Stimulated activated naive CD8-positive, alpha-beta T cell treated with anti-CD3 and anti-CD28 coated beads, Interleukin-15, Interleukin-2, amounts not matched to agents 100 U/mL and 50 U/mL, for 24 hours (primary cell): ENCODE measurements at regions not wholly inside any gene's neighbourhood (a gene's known extent, or its start where the extent isn't known, plus 50 kb on each side); places are given as distances from the start of the nearest gene placed in this dataset.

ENCODE experiments used
- ATAC-seq: fragments of 150-1000 bp; cut with Tn5 transposase; one replicate; pipeline ENCODE4 v1.10.0; 2021
- DNase-seq: peaks from one replicate; pipeline ENCODE4 v3.0.0; 2021

DNA sequence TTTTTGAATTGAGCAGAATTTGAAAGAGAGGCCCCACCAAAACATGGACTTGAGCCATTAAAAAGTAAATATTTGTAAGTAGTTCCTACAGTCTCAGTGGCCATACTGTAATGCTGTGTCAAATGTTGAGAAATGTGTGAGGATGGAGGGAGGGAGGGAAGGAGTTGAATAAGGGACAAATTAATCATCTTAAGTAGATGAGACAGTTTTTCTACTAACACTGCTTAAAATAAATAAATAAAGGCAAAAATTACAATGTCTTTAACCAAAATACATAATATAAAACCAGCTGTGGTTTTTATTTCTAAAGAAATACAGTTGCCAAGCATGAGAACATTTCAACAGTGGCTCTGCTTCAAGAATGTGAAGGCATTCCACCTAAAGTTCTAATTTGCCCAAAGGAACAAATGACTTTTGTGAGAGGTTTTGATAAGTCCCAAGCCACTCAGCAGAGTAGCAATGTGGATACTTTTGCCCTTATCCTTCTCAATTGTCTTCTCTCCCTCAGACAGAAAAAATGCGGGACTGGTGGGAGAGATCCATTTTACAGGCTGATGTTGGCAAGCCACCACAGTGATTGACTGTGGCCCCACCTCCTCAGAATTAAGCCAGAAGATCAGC, 427.0 kb upstream of the RARB start:
- no peak for DNase-seq
- no peak for ATAC-seq

DNA sequence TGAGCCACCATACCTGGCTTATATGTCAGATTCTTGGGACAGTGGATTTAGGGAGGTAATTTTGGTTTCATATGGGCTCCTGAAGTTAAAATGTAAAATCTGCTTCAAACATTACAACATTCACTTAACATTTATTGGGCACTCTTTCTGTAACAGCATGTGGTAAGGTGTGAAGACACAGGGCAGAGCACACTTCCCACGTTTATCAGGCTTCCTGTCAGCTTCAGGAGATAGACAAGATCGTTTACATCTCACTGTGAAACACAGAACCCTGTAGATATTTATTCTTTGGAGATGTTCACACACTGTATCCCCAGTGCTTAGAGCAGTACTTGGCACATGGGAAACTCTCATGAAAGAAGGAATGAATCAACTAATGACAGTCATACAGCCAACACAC, 426.0 kb upstream of the RARB start:
- DNase-seq = no peak
- ATAC-seq = no peak

DNA sequence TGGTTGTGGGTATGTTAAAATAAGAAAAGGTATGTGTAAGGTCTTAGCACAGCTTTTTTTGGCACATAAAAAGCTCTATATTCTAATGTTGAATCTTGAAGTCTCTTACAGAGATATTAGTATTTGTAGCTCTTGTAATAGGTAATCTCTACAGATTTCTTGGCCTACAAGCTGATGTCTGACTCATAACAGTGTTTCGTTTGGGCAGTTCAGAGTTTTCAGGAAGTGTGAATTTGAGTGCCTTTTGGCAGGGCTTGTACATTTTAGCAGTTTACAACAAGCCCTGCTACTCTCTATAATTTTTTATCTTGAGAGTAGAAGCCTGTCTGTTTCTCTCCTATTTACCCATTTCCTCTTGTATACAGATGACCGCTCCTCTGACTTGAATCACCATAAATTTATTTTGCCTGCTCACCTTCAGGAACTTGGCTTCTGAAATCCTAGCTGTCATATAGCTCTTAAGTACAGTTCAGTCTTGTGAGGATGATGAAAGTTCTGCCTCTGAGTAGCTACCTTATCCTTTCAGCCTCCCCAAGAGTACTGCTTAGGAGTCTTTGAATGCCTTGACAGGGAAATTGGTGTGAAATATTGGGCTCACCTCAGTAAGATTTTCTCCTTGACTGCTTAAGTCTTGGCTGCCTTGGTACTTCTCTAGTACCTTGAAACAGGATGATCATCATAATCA, 419.9 kb upstream of the RARB start:
- DNase-seq (no peak), ATAC-seq (no peak)

DNA sequence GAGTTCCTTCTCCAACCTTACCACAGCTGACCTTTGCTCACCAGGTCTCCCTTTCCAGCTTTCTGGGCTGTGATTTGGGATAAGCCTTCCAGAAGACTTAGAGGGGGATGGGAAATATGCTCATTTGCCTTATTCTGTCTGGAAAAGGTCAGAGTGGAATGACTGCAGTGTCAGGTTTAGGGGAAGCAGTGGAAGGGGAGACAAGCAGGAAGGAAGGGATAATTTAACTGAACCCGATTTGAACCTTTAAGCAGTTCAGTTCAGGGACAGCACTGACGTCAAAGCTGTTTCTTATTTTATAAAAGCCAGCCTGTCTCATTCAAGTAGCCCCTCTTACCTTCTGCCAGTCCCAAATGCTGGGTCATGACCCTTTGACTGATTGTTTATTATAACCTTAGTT, 418.4 kb upstream of the RARB start:
- DNase-seq = no peak
- ATAC-seq = no peak

DNA sequence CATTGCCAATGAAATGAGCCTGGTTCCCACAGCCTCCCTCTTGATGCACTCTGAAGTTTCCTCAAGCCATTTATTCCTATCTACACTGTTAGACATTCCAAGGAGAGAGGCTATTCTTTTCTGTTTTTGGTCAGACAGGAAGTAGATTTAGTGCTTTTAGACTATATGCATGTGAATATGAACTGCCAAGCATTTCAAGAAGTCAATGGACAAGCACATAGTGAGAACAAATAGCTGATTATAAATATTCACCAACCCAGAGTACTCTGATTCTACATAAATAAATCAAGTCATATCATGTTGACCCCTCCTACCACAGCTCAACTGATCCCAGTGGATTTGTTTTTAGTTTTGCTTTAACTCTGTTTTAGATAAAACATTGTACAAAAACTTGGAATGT, 412.5 kb upstream of the RARB start:
- DNase-seq (no peak), ATAC-seq (no peak)

DNA sequence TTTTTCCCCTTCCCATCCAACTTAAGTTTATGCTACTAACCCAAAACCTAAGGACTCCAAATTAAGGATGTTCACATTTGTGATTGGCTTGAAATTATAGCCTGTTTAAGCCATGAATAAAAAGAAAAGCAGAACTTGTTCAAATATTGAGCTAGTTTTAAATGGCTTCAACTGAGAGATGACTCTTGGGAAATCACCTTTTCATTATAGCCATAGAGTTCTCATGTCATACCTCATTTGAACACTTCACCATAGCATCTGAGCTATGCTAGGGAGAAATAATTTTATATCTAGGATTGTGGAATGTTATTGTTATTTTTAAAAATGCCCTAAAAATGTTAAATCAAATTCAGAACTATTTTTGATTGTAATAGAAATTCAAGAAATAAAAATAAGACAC, 409.2 kb upstream of the RARB start:
- ATAC-seq = no peak

DNA sequence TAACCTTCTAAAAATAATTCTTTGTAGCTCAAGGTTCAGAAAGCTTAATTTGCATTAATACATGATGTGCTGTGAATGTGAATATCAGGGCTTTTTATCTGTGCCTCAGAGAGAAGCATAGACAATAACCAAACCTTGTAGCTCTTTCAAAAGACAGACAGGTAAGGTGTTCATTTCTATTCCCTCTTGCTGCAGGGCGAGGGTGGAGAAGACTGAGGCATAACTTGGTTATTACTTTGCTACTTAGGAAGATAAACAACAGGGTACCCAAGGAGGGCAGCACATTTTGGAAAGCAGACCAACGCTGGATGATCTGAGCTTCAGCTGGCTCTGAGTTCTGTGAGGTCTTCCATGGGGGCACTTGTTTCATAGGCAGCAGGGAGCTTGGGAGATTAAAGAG, 408.6 kb upstream of the RARB start:
- no peak for DNase-seq
- no peak for ATAC-seq

More for the DNA sequence above, 409.2 kb upstream of the RARB start:
- DNase-seq = no peak

DNA sequence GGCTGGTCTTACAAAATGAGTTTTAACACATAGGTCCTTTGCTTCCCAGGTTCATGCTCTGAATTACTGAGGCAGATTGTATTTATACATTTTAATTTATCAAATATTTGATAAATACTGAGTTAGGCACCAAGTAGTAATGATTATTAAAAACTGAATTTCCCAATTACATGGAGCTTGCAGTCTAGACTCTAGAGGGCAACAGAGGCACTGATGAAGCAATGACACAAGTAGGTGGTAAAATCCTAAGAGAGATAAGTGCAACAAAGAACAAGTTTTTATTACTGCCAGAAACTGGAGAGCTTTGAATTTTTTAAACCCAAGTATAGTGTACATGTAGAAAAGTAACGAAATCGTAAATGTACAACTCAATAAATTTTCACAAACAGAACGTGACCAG, 406.2 kb upstream of the RARB start:
- DNase-seq (no peak), ATAC-seq (no peak)

DNA sequence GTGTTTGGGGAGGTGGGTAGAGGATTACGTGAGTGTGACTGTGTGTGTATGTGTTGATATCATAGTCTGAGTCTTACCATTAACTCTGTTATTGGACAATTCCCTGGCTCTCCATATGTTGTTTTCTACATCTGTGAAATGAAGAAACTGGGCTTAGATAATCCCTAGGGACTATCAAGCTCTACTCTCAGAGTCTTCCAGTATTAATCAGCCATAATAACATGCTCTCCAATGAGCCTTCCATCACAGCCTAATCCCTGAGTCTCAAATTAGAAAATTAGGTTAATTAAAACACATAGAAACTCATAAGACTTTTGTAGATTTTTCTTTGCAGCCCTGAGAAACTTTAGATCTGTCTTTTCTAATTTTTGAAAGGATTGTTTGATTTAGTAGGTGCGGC, 404.2 kb upstream of the RARB start:
- ATAC-seq (no peak), DNase-seq (no peak)

DNA sequence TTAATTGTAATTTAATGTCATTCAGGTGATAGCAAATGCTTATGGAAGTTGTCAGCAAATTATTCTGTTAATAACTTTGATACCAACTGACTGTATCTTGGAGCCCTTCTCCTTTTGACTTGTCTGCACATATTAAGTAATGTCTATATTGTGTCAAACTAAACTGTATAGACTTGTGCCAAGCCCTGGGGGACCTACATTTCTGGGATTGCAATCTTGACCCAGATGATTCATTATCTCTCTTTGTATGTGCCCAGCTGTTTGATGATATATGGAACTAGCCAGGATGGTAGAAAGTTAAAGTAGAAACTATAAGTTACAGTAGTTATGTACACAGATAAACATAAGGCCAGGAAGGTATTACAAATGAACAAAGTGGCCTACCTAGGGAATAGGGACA, 402.8 kb upstream of the RARB start:
- DNase-seq = no peak

DNA sequence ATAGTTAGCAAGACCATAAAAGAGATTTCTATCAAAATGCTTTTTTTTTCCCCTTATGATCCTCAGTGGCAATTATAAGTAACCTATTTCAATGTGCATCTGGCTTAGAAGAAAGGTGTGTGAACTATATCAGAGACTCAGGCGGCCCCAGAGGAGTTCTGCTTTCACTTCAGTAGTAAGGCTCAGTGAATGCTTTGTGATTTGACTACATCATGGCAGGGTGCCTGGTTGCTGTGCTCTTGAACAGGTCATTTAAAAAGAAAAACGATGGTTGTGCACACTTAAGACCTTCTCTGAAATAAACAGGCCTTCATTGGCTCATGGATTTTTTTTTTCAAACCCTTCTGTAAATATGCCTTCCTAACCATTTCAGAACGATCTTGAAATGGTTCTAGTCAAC, 400.4 kb upstream of the RARB start:
- no peak for ATAC-seq
- DNase-seq = no peak

More for the DNA sequence above, 402.8 kb upstream of the RARB start:
- ATAC-seq = no peak

DNA sequence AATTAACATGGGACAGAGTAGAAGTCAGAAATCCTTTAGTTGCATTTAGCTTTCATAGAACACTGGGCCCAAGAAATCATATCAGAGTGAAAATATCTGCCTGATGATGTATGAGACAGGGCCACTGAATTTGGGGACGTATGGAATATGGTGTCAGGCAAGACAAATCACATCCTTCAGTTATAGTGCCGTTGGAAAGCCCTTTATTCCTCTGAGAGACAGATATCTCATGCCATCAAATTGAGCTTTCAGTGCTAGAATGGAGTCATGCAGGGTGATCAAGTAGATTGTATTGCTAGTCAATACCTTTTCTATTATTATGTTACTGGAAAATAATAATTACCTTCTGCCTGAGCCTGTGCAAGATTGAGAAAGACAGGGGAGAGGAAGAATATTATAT, 398.2 kb upstream of the RARB start:
- DNase-seq = no peak
- no peak for ATAC-seq

DNA sequence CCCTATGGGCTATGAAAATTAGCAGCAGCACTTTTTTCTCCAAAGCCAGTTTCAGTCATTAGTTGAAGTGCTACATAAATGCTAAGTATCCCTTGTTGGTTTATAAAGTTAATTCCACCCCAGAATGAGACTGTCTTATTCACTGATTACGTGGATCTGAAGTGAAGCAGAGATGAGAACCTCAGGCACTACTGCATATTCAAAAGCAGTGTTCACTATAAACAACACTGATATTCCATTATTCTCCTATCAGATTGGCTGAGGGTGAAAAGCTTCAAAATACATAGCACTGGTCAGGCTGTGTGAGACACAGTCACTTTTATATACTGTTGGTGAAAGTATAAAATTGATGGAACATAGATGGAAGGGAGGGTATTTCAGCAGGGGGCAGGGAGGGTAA, 395.7 kb upstream of the RARB start:
- ATAC-seq (no peak), DNase-seq (no peak)

DNA sequence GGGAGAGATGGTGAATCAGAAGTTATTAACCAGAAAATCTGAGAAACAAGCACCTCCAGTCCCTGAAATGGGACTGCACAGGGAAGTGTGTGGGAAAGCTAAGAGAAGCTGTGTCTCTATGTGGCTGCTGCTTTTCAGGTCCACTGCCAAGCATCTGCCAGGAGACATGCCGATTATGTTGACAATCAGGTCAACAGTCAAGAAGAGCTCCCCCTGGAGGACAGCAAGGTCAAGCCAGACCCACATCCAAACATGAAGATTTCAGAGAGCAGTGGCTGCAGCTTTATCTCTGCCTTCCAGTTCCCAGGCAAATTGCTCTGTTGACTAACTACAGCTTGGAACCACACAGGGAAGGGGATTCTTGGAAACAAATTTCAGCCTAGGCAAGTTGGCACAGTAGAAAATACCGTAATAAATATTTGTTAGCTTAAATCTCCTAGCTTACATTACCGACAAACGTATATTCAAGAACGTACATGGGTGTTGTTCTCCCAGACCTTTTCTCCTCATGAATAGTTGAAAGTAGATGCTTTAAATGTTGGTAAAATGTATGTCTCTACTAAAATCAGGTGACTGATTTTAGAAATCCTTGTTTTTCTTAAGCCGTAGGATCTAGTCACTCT, 394.5 kb upstream of the RARB start:
- ATAC-seq (no peak), DNase-seq (peak; percentile 16)

DNA sequence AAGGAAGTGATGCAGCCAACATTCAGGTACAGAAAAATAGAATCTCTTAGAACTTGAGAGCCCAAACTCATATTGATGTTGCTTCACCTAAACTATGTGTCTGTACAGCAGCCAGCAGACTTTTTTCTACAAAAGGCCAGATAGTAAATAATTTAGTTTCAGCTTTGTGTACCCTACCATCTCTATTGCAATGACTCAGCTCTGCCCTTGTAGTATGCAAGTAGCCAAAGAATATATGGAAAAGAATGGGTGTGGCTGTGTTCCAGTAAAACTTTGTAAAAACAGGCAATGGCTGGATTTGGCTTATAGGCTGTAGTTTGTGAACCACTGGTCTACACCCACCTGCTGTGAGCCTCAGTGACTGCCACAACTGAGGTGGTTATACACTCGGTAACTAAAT, 392.5 kb upstream of the RARB start:
- ATAC-seq (no peak), DNase-seq (no peak)

DNA sequence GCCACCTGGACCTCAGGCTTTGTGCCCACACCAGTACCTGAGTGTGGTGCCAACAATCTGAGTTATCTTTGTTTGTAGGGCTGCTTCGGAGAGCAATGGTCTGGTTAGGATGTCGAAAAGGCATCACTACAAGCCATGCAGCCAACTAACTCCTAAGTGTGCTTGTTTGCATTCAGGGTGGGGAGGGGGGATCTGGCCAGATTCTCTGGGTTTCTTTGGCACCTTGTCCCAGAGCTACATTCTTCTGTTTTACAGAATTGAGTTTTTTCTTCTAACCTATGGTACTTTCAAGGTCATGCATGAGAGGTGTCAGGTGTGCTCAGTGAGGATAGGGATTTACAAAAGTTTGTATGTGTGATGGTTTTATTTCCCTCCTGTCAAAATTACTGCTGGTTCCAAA, 391.4 kb upstream of the RARB start:
- ATAC-seq (no peak), DNase-seq (no peak)

DNA sequence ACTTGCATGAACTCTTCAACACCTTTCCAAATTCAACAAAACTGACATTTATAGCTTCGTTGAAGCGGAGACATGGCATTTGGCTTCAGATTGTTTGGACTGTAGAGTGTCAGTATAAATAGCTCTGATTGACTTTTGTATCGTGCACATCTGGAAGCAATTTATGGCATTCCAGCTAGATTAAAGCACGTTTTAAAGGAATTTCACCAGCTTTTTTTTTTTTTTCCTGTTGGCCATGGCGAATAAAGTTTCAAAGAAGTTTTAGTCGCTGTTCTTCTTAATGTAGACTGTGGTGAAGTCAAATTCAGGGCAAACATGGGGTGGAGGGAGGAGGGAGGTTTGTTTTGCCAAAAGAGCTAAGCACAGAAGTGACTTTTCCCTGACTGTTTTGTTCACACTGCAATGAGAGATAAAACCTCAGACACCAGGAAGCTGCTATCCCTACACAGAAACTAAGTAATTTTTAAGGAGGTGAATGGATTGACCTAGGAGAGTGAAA, 391.0 kb upstream of the RARB start:
- ATAC-seq (no peak), DNase-seq (no peak)

DNA sequence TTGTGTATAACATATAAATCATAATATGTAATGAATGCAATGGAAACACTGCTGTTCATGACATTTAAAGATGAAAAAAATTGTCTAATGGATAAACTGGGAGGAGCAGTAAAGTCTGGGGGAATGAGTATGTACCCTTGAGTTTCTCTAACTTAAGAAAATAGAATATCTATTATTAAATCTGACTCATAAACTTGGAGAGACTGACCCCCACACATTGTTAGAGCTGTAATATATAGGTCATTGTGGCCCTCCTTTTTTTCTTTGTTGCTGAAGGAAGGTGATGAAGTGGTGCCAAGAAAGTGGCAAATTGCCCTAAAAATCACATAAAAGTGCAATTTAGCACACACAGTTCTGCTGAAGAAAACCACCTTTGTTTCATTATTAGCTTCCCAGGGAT, 389.8 kb upstream of the RARB start:
- DNase-seq = no peak
- no peak for ATAC-seq

DNA sequence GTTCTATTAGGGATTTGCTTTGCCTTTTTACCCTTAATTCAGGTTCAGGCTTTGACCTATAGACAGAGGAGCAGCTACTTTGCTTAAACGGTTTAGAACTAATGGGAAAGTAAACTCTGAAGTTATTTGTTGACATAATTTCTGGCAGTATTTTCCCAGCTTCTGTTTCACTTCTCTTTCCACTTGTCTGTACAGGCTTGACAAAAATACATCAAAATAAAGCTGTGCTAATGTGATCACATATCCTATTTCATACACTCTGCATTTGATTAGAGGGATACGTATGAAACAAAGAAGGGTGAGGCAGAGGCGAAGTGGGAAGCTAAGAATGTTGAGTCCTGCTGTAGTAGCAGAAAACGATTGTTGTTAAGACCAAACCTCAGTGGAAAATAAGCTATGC, 389.1 kb upstream of the RARB start:
- ATAC-seq (no peak), DNase-seq (no peak)

DNA sequence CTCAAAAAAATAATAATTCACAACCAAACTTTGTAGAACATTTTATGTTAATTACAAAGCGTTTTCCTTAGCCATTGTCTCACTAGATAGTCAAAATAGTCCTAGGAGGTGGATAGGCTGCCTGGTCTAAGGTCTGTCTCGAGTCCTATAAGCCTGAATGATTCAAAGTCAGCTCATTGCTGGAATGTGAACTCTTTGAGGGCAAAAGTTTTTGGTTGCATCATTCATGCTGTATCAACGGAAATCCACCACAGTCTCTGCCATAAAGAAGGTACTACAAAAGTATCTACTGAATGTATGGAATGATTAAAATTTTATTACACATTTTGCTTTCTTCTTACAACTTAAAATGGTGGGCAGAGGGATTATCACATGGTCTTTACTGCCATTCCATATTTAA, 387.3 kb upstream of the RARB start:
- DNase-seq (no peak), ATAC-seq (no peak)

DNA sequence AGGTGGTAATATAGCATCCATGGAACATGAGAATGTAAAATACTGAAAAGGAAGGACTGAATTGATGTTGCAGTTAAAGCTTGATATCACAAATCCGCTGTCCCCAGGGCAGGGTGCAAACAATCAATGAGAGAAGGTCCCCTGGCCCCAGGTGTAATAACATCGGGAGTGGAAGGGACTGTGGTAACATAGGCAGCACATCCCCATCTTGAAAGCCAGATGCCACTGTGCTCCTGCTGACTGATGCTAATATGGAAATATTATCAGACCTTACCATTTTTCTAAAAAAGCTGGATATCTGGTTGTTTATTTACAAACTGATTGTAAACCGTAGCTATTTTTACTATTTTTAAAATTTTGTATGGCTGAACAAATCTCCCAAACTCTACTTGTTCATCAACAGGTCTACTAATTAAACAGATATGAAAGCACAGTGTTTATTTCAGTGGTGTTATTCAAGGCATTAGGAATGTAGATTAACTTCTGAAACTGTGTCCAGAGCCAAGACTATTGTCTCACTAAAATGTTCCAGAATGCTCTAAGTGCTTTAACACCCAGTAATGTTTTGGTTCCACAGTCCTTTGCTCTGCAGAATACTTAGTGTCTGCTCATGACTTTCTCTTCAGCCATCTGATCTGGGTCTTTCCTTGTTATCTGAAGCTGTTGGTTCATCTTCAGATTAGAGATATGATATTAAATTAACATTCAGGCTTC, 386.0 kb upstream of the RARB start:
- ATAC-seq (no peak), DNase-seq (no peak)

DNA sequence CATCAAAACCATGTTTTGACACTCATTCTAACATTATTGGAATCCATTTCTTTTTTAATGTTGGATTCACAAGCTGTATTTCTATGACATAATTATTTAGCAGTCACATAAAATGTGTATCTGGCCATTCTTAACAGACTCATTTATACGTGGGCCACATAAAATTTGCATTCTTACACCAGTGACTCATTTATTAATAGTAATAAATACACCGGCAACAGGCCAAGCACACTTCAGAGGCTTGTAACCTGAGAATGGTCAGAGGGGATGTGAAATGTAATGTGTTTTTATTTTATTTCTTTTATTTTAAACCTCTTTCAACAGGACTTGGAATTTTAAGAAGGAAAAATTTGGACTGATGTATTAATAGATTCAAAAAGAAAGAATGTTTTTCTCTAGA, 384.9 kb upstream of the RARB start:
- no peak for ATAC-seq
- DNase-seq = no peak

DNA sequence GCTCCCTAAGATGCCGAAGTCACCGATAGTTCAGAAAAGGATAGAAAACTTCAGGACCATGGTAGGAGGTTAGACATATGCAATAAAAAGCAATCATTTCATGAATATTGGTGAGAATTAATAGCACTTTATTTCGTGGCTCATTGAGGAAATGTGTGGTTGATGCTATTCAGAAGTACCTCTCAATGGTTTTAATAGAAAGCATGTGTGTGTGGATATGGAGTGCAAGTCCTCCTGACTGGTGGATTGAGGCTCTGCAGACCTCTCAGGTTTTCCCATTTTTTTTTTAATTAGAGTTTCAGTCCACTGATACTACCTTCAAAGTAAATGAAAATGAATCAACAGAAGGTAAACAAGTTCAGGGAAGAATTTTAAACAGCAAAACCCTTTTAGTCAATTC, 384.3 kb upstream of the RARB start:
- ATAC-seq = no peak
- no peak for DNase-seq
